PFSK-1 (cell line): ENCODE measurements at regions not wholly inside any gene's neighbourhood (a gene's known extent, or its start where the extent isn't known, plus 50 kb on each side); places are given as distances from the start of the nearest gene placed in this dataset.

Experiments
- FOXP2 ChIP-seq: optimal IDR thresholded peaks from 2 replicates; pipeline ENCODE3; 2011; ENCODE audit warnings: borderline replicate concordance, control low read depth, inconsistent platforms; ENCODE audit not compliant: insufficient read depth; ENCODE audit errors: extremely low read length, extremely low read depth
- POLR2AphosphoS5 ChIP-seq: IDR thresholded peaks from 2 replicates; pipeline ENCODE4 v1.6.1; 2012; ENCODE audit warnings: low read depth, mild to moderate bottlenecking, control low read depth, low read length, moderate library complexity
- SIN3A ChIP-seq: IDR thresholded peaks from 2 replicates; pipeline ENCODE4 v1.6.1; 2012; ENCODE audit warnings: mild to moderate bottlenecking, low read length, moderate library complexity, borderline replicate concordance; ENCODE audit not compliant: insufficient read depth
- TAF1 ChIP-seq: IDR thresholded peaks from 2 replicates; pipeline ENCODE4 v1.6.1; 2012; ENCODE audit warnings: low read length, control low read depth, borderline replicate concordance; ENCODE audit not compliant: insufficient read depth
- TF ChIP-seq, protein P1 (sequence below), 2 experiments: IDR thresholded peaks; 2 replicates each; pipeline versions ENCODE4 v1.6.1 to v1.8.0; 2011 to 2012; ENCODE audit warnings: low read depth in 2 of 2, low read length in 2 of 2, control low read depth in 1 of 2, inconsistent platforms in 1 of 2, mild to moderate bottlenecking in 1 of 2, moderate library complexity in 1 of 2; ENCODE audit not compliant: insufficient read depth in 1 of 2

- TF ChIP-seq POLR2AphosphoS5: no peak
- TF ChIP-seq FOXP2: no peak
- no peak for TF ChIP-seq TAF1
- no peak for TF ChIP-seq SIN3A
- TF ChIP-seq, protein P1, sequence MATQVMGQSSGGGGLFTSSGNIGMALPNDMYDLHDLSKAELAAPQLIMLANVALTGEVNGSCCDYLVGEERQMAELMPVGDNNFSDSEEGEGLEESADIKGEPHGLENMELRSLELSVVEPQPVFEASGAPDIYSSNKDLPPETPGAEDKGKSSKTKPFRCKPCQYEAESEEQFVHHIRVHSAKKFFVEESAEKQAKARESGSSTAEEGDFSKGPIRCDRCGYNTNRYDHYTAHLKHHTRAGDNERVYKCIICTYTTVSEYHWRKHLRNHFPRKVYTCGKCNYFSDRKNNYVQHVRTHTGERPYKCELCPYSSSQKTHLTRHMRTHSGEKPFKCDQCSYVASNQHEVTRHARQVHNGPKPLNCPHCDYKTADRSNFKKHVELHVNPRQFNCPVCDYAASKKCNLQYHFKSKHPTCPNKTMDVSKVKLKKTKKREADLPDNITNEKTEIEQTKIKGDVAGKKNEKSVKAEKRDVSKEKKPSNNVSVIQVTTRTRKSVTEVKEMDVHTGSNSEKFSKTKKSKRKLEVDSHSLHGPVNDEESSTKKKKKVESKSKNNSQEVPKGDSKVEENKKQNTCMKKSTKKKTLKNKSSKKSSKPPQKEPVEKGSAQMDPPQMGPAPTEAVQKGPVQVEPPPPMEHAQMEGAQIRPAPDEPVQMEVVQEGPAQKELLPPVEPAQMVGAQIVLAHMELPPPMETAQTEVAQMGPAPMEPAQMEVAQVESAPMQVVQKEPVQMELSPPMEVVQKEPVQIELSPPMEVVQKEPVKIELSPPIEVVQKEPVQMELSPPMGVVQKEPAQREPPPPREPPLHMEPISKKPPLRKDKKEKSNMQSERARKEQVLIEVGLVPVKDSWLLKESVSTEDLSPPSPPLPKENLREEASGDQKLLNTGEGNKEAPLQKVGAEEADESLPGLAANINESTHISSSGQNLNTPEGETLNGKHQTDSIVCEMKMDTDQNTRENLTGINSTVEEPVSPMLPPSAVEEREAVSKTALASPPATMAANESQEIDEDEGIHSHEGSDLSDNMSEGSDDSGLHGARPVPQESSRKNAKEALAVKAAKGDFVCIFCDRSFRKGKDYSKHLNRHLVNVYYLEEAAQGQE (IDR thresholded peaks at IDR 0.05; ENCODE audit: insufficient read depth in 1 of 2, low read depth in 2 of 2, low read length in 2 of 2): no peak
Observed at GRCh38 chr9:4424038-4424437, 66.2 kb upstream of the SLC1A1 start.

DNA sequence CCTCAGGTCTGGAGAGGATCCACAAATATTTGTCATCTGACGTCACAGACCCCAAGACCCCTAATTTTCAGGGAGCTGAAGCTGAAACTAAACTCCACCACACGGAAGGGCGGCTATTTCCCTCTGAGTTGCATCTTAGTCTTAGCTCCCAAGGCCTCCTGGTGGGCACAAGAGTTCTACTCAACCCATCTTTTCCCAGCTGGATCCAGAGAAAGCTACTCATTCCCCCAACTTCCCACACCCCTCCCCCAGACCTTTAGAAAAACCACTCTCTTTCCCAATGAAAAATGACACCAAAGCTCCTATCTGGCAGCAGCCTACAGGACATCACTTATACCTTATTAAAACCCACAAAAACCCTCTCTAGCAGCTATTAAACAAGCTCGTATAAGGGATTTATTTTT lies 67.1 kb upstream of the SLC1A1 start:
- TF ChIP-seq POLR2AphosphoS5: no peak
- TF ChIP-seq TAF1: no peak

- no peak for TF ChIP-seq FOXP2
- TF ChIP-seq TAF1: no peak
- TF ChIP-seq SIN3A: no peak
- TF ChIP-seq, protein P1 (IDR thresholded peaks at IDR 0.05; ENCODE audit: insufficient read depth in 1 of 2, low read depth in 2 of 2, low read length in 2 of 2): no peak
- no peak for TF ChIP-seq POLR2AphosphoS5
Observed at GRCh38 chr9:4422495-4422894, 67.8 kb upstream of the SLC1A1 start.

DNA sequence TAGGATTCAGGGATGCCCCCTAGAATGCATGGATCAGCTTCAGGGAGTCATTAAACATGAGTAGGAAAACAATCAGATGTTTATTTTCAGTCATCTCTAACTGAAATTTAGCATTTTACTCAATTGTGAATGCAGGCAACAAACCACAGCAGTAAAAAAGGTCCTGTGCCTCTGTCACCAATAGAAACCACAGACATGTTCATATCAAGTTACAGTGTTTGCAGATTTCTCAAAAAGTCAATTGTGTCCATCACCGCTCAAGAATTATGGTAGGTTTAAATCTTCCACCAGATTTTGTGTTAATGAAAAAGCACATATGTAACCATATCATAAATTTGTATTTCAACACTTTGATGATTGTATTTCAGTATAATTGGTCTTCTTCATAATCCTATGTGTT lies 68.4 kb upstream of the SLC1A1 start:
- TF ChIP-seq FOXP2 (no peak), SIN3A (no peak), TAF1 (no peak), POLR2AphosphoS5 (no peak)
- TF ChIP-seq, protein P1 (IDR thresholded peaks at IDR 0.05; ENCODE audit: insufficient read depth in 1 of 2, low read depth in 2 of 2, low read length in 2 of 2): no peak

- TF ChIP-seq, protein P1 (IDR thresholded peaks at IDR 0.05; ENCODE audit: insufficient read depth in 1 of 2, low read depth in 2 of 2, low read length in 2 of 2): no peak
- TF ChIP-seq SIN3A: no peak
- TF ChIP-seq POLR2AphosphoS5: no peak
- no peak for TF ChIP-seq FOXP2
- no peak for TF ChIP-seq TAF1
Observed at GRCh38 chr9:4420351-4420750, 69.9 kb upstream of the SLC1A1 start.
